Panc1 (cell line): ENCODE measurements at regions not wholly inside any gene's neighbourhood (a gene's known extent, or its start where the extent isn't known, plus 50 kb on each side); places are given as distances from the start of the nearest gene placed in this dataset.

Source experiments
- CTCF ChIP-seq: fragments of 450-650 bp; IDR thresholded peaks from 2 replicates; pipeline ENCODE4 v1.5.1; 2017; ENCODE audit warnings: mild to moderate bottlenecking
- POLR2AphosphoS5 ChIP-seq: IDR thresholded peaks from 2 replicates; pipeline ENCODE4 v1.6.1; 2012; ENCODE audit warnings: mild to moderate bottlenecking, low read depth, low read length, moderate library complexity
- TCF7L2 ChIP-seq: IDR thresholded peaks from 2 replicates; pipeline ENCODE4 v1.6.1; 2011; ENCODE audit warnings: mild to moderate bottlenecking, low read depth, low read length, inconsistent platforms

GRCh38 chr10:6803427-6803783, 223.3 kb upstream of the PRKCQ start:
- no peak for TF ChIP-seq TCF7L2
- no peak for TF ChIP-seq POLR2AphosphoS5
- no peak for TF ChIP-seq CTCF
